ENCODE measurements at regions not wholly inside any gene's neighbourhood (a gene's known extent, or its start where the extent isn't known, plus 50 kb on each side); places are given as distances from the start of the nearest gene placed in this dataset.

DNA sequence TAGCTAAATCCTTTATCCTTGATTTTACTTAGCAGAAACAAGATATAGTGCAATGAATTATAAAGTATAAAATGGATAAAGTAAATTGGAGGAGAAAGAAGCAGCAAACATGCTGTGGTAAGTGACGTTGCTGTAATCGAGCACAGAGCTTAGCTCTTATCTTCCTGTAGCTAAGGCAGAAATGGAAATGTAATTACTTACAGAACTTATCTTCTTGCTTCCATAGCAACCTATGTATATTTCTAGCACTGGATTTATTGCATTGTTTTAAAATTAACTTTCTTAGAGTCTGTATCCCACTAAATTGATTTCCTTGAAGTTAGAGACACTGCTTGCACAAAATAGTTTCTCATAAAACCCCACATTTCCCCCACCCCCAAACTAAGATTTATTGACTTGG lies 130.6 kb upstream of the MC4R start:
- H3K56ac ChIP-seq (replicated peaks; ENCODE audit: insufficient read length, low read depth, low read length): no peak overlapping the region
- H3K4me2 ChIP-seq (ENCODE audit: insufficient read depth in 1 of 2, low read depth in 2 of 2, low read length in 2 of 2): no peak overlapping the region
- DNase-seq (ENCODE audit: low read depth in 1 of 2, low spot score in 2 of 2) (no peak), FAIRE-seq (no peak)
- no peaks in the 10 kb centered on the region for H3K27me3 ChIP-seq (replicated peaks in 1 of 4; ENCODE audit: control insufficient read depth in 3 of 4, extremely low read depth in 1 of 4, insufficient read depth in 3 of 4, low read length in 3 of 4)
- H3K4me3 ChIP-seq (ENCODE audit: extremely low read depth in 1 of 4, insufficient read depth in 2 of 4, low read depth in 3 of 4, low read length in 4 of 4): no peak overlapping the region
- H4K20me1 ChIP-seq (replicated peaks in 1 of 2; ENCODE audit: control insufficient read depth in 1 of 2, insufficient read depth in 2 of 2, low read length in 2 of 2): no peaks in the 10 kb centered on the region
- 88% methylated on average over 2 of the region's 2 CpGs; no CpG with 5 or more reads in 1 of the 2 experiments for WGBS, 2 experiments (ENCODE audit: extremely low coverage in 1 of 2, insufficient coverage in 1 of 2, insufficient read length in 1 of 2, insufficient replicate concordance in 2 of 2, low coverage in 1 of 2, low lambda C conversion rate in 2 of 2, missing lambda C conversion rate in 1 of 2)
- no peak overlapping the region for H3K18ac ChIP-seq (ENCODE audit: extremely low read depth, low read length)
- no peaks in the 10 kb centered on the region for H3K23me2 ChIP-seq (ENCODE audit: low read depth, low read length)
- H2BK5ac ChIP-seq (ENCODE audit: low read depth, low read length): no peak overlapping the region
- H2AFZ ChIP-seq (ENCODE audit: low read length): no peak overlapping the region
- no peak overlapping the region for H3K23ac ChIP-seq (ENCODE audit: insufficient read length)
- H2BK120ac ChIP-seq (replicated peaks; ENCODE audit: low read depth, low read length): no peak overlapping the region
- no peak overlapping the region for H3K4ac ChIP-seq (replicated peaks; ENCODE audit: insufficient read length, low read depth, low read length)
- H3K9ac ChIP-seq (replicated peaks in 1 of 4; ENCODE audit: extremely low read depth in 1 of 4, low read depth in 3 of 4, low read length in 3 of 4): no peak overlapping the region
- no peak overlapping the region for H3K27ac ChIP-seq (ENCODE audit: low read depth, low read length)
- H3K9me3 ChIP-seq (ENCODE audit: insufficient read depth in 2 of 2, low read depth in 1 of 2, low read length in 1 of 2): no peaks in the 10 kb centered on the region
- no peak overlapping the region for H4K5ac ChIP-seq (ENCODE audit: insufficient read length, low read depth, low read length)
- ChIA-PET POLR2A (ENCODE audit: partially characterized antibody) (no interaction called here), CTCF (ENCODE audit: partially characterized antibody) (interaction anchor here (0.5 to 1.5 kb wide), 3 partner anchors 11 to 527 kb away, joined by 3 to 4 read pairs (median 4); no protein-coding TSS in a partner anchor)
- H3K36me3 ChIP-seq (ENCODE audit: control insufficient read depth in 2 of 4, insufficient read depth in 4 of 4, low read length in 3 of 4): no peaks in the 10 kb centered on the region
- no peak overlapping the region for H3K14ac ChIP-seq (ENCODE audit: insufficient read length)
- H2BK12ac ChIP-seq (ENCODE audit: low read depth, low read length): no peak overlapping the region
- H4K8ac ChIP-seq (ENCODE audit: extremely low read depth, insufficient read depth, low read length): no peak overlapping the region
- H2BK20ac ChIP-seq (ENCODE audit: low read length): no peak overlapping the region
- no peaks in the 10 kb centered on the region for H3K79me2 ChIP-seq (ENCODE audit: control insufficient read depth in 1 of 2, insufficient read depth in 2 of 2, low read length in 2 of 2)
- H3K4me1 ChIP-seq (replicated peaks in 1 of 4; ENCODE audit: control insufficient read depth in 3 of 4, insufficient read depth in 4 of 4, low read length in 3 of 4): no peaks in the 10 kb centered on the region
- no peak overlapping the region for H2BK15ac ChIP-seq (ENCODE audit: low read length)
- H3K79me1 ChIP-seq (ENCODE audit: low read depth, low read length): no peaks in the 10 kb centered on the region
- no peak overlapping the region for H4K91ac ChIP-seq (replicated peaks; ENCODE audit: insufficient read length, low read length)
- H2AK5ac ChIP-seq (ENCODE audit: low read depth, low read length): no peak overlapping the region
- TF ChIP-seq EP300 (IDR thresholded peaks at IDR 0.05; ENCODE audit: borderline replicate concordance in 1 of 2, low read depth in 2 of 2, low read length in 2 of 2): no peak
- TF ChIP-seq KDM4A (IDR thresholded peaks at IDR 0.05; ENCODE audit: low read depth, low read length, severe bottlenecking): no peak
- no peak for TF ChIP-seq RNF2 (IDR thresholded peaks at IDR 0.05; ENCODE audit: borderline replicate concordance, low read depth, low read length, missing control alignments, poor library complexity, severe bottlenecking)
- TF ChIP-seq, protein P1, sequence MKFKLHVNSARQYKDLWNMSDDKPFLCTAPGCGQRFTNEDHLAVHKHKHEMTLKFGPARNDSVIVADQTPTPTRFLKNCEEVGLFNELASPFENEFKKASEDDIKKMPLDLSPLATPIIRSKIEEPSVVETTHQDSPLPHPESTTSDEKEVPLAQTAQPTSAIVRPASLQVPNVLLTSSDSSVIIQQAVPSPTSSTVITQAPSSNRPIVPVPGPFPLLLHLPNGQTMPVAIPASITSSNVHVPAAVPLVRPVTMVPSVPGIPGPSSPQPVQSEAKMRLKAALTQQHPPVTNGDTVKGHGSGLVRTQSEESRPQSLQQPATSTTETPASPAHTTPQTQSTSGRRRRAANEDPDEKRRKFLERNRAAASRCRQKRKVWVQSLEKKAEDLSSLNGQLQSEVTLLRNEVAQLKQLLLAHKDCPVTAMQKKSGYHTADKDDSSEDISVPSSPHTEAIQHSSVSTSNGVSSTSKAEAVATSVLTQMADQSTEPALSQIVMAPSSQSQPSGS (IDR thresholded peaks at IDR 0.05; ENCODE audit: low read length): no peak
- TF ChIP-seq, protein P2, sequence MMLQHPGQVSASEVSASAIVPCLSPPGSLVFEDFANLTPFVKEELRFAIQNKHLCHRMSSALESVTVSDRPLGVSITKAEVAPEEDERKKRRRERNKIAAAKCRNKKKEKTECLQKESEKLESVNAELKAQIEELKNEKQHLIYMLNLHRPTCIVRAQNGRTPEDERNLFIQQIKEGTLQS (IDR thresholded peaks at IDR 0.05; ENCODE audit: insufficient read depth, low read depth, low read length): no peak
- TF ChIP-seq EGR1 (IDR thresholded peaks at IDR 0.05; ENCODE audit: borderline replicate concordance, low read depth, low read length): no peak
- no peak for TF ChIP-seq SIRT6 (IDR thresholded peaks at IDR 0.05; ENCODE audit: low read length)
- no peak for TF ChIP-seq SP2 (IDR thresholded peaks at IDR 0.05; ENCODE audit: low read length)
- no peak for TF ChIP-seq GABPA (IDR thresholded peaks at IDR 0.05; ENCODE audit: borderline replicate concordance, insufficient read depth, low read length)
- TF ChIP-seq HDAC6 (IDR thresholded peaks at IDR 0.05; ENCODE audit: low read depth, low read length): no peak
- no peak for TF ChIP-seq RFX5 (IDR thresholded peaks at IDR 0.05; ENCODE audit: borderline replicate concordance, low read depth, low read length)
- no peak for TF ChIP-seq YY1 (IDR thresholded peaks at IDR 0.05; ENCODE audit: low read depth, low read length)

Measured in H1 (cell line).